ENCODE measurements at regions not wholly inside any gene's neighbourhood (a gene's known extent, or its start where the extent isn't known, plus 50 kb on each side); places are given as distances from the start of the nearest gene placed in this dataset.

DNA sequence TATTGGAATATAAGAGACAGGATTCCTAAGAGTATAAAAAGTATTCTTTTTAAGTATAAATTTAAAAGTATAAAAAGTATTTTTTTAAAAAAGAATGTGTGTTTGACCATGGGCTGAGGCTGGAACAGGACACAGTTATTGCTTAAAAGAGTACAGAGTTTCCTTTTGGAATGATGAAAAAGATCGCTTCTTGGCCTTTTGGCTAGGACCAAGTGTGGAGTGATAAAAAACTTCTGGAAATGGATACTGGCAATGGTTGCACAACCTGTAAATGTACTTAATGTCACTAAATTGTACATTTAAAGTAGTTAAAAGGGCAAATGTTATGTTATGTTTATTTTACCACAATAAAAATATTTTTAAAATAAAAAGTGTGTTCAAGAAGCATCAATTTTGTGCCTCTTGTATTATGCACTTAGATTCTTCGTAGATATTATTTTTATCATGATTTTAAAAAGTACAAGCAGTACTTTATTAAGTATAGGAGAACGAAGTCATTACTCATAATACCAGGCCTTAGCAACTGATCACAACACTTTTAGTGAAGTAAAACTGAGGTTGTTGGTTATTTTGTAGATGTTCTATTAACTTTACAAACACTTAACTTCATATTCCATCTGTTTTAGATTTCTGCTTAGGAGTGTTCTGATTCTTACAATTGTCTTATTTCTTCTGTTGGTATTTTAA lies 389.1 kb upstream of the ZP4 start:
- no peak overlapping the region for H3K4me3 ChIP-seq (ENCODE audit: low read depth, low read length)
- TF ChIP-seq, protein P1, sequence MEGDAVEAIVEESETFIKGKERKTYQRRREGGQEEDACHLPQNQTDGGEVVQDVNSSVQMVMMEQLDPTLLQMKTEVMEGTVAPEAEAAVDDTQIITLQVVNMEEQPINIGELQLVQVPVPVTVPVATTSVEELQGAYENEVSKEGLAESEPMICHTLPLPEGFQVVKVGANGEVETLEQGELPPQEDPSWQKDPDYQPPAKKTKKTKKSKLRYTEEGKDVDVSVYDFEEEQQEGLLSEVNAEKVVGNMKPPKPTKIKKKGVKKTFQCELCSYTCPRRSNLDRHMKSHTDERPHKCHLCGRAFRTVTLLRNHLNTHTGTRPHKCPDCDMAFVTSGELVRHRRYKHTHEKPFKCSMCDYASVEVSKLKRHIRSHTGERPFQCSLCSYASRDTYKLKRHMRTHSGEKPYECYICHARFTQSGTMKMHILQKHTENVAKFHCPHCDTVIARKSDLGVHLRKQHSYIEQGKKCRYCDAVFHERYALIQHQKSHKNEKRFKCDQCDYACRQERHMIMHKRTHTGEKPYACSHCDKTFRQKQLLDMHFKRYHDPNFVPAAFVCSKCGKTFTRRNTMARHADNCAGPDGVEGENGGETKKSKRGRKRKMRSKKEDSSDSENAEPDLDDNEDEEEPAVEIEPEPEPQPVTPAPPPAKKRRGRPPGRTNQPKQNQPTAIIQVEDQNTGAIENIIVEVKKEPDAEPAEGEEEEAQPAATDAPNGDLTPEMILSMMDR (IDR thresholded peaks at IDR 0.05; ENCODE audit: low read depth, low read length), result no peak

GRCh38 chr1:238272145-238272544 lies 381.4 kb upstream of the ZP4 start:
- no peak overlapping the region for H3K4me3 ChIP-seq (ENCODE audit: low read depth, low read length)
- TF ChIP-seq, protein P1 (IDR thresholded peaks at IDR 0.05; ENCODE audit: low read depth, low read length), result no peak

GRCh38 chr1:238265866-238266265 lies 375.1 kb upstream of the ZP4 start:
- TF ChIP-seq, protein P1 (IDR thresholded peaks at IDR 0.05; ENCODE audit: low read depth, low read length), result no peak
- no peak overlapping the region for H3K4me3 ChIP-seq (ENCODE audit: low read depth, low read length)

- H3K4me3 ChIP-seq (ENCODE audit: low read depth, low read length), result no peak overlapping the region
- TF ChIP-seq, protein P1 (IDR thresholded peaks at IDR 0.05; ENCODE audit: low read depth, low read length), result no peak
These were observed 374.2 kb upstream of the ZP4 start for GRCh38 chr1:238264951-238265350.

DNA sequence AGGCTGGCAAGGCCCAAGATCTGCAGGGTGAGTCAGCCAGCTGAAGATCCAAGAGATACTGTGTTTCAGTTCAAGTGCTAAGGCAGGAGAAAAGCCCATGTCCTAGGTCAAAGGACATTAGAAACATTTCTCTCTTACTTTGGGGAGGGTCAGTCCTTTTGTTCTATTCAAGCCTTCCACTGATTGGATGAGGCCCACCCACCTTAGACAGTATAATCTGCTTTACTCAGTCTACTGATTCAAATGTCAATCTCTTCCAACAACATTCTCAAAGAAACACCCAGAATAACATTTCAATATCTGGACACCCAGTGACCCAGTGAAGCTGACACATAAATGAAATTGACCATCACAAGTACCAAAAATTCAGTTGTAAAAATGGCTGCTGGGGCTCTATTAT lies 367.8 kb upstream of the ZP4 start:
- TF ChIP-seq, protein P1 (IDR thresholded peaks at IDR 0.05; ENCODE audit: low read depth, low read length), result no peak
- no peak overlapping the region for H3K4me3 ChIP-seq (ENCODE audit: low read depth, low read length)

DNA sequence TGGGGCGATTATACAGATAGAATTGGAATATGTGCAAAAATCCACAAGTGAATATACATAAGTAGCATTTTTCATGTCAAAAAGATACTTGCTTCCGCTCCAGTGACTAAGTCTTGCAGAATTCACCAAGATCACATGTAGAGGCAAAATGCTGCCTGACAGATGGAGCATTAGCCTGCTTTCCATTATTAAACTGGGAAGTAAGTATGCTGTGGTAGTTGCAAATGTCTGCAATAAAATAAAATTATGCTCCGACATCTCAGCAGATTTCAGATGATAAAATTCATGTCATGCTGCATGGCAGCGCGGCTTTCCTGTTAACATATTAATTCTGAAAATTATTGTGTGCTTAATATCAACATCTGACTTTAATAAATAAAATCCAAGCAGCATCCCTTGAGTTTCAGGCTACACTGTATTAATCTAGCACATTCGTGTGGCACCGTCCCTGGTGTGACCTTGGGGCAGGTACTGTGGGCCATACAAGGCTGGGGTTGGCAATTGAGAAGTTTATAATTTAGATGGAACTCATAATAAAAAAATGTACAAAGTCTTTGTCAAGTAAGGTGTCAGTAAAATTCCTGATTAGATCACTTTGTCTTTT lies 366.4 kb upstream of the ZP4 start:
- H3K4me3 ChIP-seq (ENCODE audit: low read depth, low read length), result no peak overlapping the region

GRCh38 chr1:238254935-238255334 lies 364.2 kb upstream of the ZP4 start:
- no peak overlapping the region for H3K4me3 ChIP-seq (ENCODE audit: low read depth, low read length)
- TF ChIP-seq, protein P1 (IDR thresholded peaks at IDR 0.05; ENCODE audit: low read depth, low read length), result no peak

More for the DNA sequence above, 366.4 kb upstream of the ZP4 start:
- TF ChIP-seq, protein P1 (IDR thresholded peaks at IDR 0.05; ENCODE audit: low read depth, low read length), result no peak

All from WI38 (cell line).